BLaER1 treated with 17β-estradiol and CSF1 and Interleukin-3, amounts not matched to agents 10 nM and 100 nM (cell line): ENCODE measurements at regions not wholly inside any gene's neighbourhood (a gene's known extent, or its start where the extent isn't known, plus 50 kb on each side); places are given as distances from the start of the nearest gene placed in this dataset.
A peak's percentile ranks its signal among the peaks of the same experiment; 100 is the strongest.
"Not testable (repeated sequence)": the region's sequence is repeated elsewhere in the genome, so short reads cannot be mapped to it uniquely, and the experiment has no call there.

Experiments
- H3K27ac ChIP-seq, 11 experiments: shearing (Covaris generic); formaldehyde crosslinking; 2 replicates each; pipeline ENCODE4 v1.8.1; 2022
- H3K27me3 ChIP-seq, 11 experiments: shearing (Covaris generic); formaldehyde crosslinking; 2 replicates each; pipeline ENCODE4 v1.8.1; 2022
- H3K36me3 ChIP-seq, 11 experiments: shearing (Covaris generic); formaldehyde crosslinking; 2 replicates each; pipeline ENCODE4 v1.8.1; 2022
- H3K4me1 ChIP-seq, 10 experiments: shearing (Covaris generic); formaldehyde crosslinking; 2 replicates each; pipeline ENCODE4 v1.8.1; 2022
- H3K4me2 ChIP-seq, 11 experiments: shearing (Covaris generic); formaldehyde crosslinking; 2 replicates each; pipeline ENCODE4 v1.8.1; 2022
- H3K4me3 ChIP-seq, 10 experiments: shearing (Covaris generic); formaldehyde crosslinking; 2 replicates each; pipeline ENCODE4 v1.8.1; 2022
- H3K9ac ChIP-seq, 11 experiments: shearing (Covaris generic); formaldehyde crosslinking; 2 replicates each; pipeline ENCODE4 v1.8.1; 2022
- H3K9me3 ChIP-seq, 11 experiments: shearing (Covaris generic); formaldehyde crosslinking; replicated peaks in 1 of 11; 2 replicates each; pipeline ENCODE4 v1.8.1; 2022
- H4K20me1 ChIP-seq, 11 experiments: shearing (Covaris generic); formaldehyde crosslinking; 2 replicates each; pipeline ENCODE4 v1.8.1; 2022
- Cebpa-rat ChIP-seq, 11 experiments: shearing (Covaris generic); IDR thresholded peaks; 2 replicates each; pipeline ENCODE4 v1.8.1; 2022

DNA sequence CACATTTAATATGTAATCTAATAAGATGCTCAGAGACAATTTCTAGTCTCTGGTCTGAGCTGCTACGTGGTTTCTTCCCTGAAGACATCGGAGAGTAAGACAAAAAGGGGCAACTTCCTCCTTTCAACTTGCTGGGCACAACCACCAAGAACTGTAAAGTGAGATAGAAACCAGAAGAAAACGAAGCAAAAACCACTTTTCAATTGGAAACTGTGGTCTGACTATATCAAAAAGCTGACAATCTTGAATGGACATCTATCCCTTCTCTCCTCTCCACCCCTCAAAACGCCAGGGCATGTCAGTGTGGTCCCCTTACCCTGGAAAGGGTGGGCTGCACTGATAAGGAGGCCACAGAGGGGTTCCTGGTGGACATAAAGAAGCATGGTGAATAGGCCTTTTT is 269.1 kb downstream of the CD83 start:
- Histone ChIP-seq H3K36me3 (no peaks in the 10 kb centered on the region), H3K27me3 (no peaks in the 10 kb centered on the region), H3K4me3 (no peak overlapping the region), H3K9me3 (peaks cover 0 to 10% (median 0%) of the 10 kb centered on the region in 11 experiments; a peak in 1 of 22 replicates), H4K20me1 (no peaks in the 10 kb centered on the region), H3K4me1 (peaks cover 0 to 31% (median 19%) of the 10 kb centered on the region in 10 experiments; a peak in 16 of 20 replicates), H3K4me2 (peak overlapping the region in 6 of 11 experiments; percentile 1 to 56 (median 13); a peak in 7 of 22 replicates), H3K27ac (no peak overlapping the region), H3K9ac (no peak overlapping the region)
- no peak for TF ChIP-seq Cebpa-rat (IDR thresholded peaks at IDR 0.05)

- Histone ChIP-seq H3K4me3 (no peak overlapping the region), H3K9ac (no peak overlapping the region), H3K9me3 (no peaks in the 10 kb centered on the region; a peak in 1 of 22 replicates), H3K4me1 (peaks cover 0 to 16% (median 5%) of the 10 kb centered on the region in 10 experiments; a peak in 7 of 20 replicates), H3K27ac (no peak overlapping the region), H4K20me1 (no peaks in the 10 kb centered on the region), H3K27me3 (no peaks in the 10 kb centered on the region), H3K36me3 (no peaks in the 10 kb centered on the region), H3K4me2 (no peak overlapping the region)
- no peak for TF ChIP-seq Cebpa-rat (IDR thresholded peaks at IDR 0.05)
Observed at GRCh38 chr6:14388371-14388770, 270.8 kb downstream of the CD83 start.

DNA sequence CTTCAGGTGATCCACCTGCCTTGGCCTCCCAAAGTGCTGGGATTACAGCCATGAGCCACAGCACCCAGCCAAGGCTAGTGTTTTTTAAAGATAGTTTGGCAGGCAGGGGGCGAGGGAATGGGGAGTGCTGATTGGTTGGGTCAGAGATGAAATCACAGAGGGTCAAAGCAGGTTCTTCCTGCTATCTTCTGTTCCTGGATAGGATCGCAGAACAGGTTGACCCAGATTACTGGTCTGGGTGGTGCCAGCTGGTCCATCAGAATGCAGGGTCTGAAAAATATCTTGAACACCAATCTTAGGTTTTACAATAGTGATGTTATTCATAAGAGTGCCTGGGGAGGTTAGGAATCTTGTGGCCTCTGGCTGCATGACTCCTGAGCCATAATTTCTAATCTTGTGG is 272.2 kb downstream of the CD83 start:
- H3K4me1 ChIP-seq, result peaks cover 0 to 13% (median 5%) of the 10 kb centered on the region in 10 experiments; a peak in 6 of 20 replicates
- not testable (repeated sequence) for H3K27me3 ChIP-seq, H3K4me3 ChIP-seq, H3K36me3 ChIP-seq, H3K27ac ChIP-seq, H4K20me1 ChIP-seq, H3K4me2 ChIP-seq, H3K9ac ChIP-seq, H3K9me3 ChIP-seq

GRCh38 chr6:14390805-14391204 is 273.2 kb downstream of the CD83 start:
- Histone ChIP-seq H3K4me3 (no peak overlapping the region), H4K20me1 (no peaks in the 10 kb centered on the region), H3K9ac (no peak overlapping the region), H3K36me3 (no peaks in the 10 kb centered on the region), H3K4me2 (no peak overlapping the region), H3K4me1 (peaks cover 0 to 16% (median 7%) of the 10 kb centered on the region in 10 experiments; a peak in 12 of 20 replicates), H3K9me3 (no peaks in the 10 kb centered on the region), H3K27me3 (no peaks in the 10 kb centered on the region), H3K27ac (no peak overlapping the region)
- no peak for TF ChIP-seq Cebpa-rat (IDR thresholded peaks at IDR 0.05)

DNA sequence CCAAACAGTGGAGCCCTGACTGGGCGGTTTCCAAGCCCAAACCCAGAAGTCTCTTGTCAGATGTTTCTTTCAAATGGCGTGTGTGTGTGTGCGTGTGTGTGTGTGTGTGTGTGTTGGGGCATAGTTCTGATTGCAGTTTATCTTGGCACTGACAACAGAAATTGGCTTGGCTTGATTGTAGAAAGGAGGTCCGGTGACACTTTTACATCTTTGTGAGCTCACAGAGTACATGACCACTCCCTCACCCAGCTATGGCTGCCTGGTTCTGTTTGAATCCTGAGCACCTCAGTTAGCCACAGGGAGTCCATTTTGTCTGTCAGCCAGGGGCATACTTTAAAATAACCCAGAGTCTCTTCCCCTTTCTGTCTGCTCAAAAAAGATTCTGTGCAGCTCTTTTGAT is 276.3 kb downstream of the CD83 start:
- TF ChIP-seq Cebpa-rat (IDR thresholded peaks at IDR 0.05), result no peak
- Histone ChIP-seq H3K4me1 (peaks cover 6 to 23% (median 15%) of the 10 kb centered on the region in 10 experiments), H3K27ac (no peak overlapping the region)

GRCh38 chr6:14396392-14396791 is 278.8 kb downstream of the CD83 start:
- Histone ChIP-seq H3K4me3 (no peak overlapping the region), H3K4me2 (no peak overlapping the region; a peak in 1 of 22 replicates), H3K9me3 (peaks cover under 1 to 16% (median 14%) of the 10 kb centered on the region in 11 experiments), H3K9ac (no peak overlapping the region), H3K27ac (no peak overlapping the region), H3K27me3 (no peaks in the 10 kb centered on the region), H3K4me1 (peaks cover 6 to 23% (median 15%) of the 10 kb centered on the region in 10 experiments), H3K36me3 (0 out of 22 replicates have a peak, but pooled peaks cover 0 to under 1% (median 0%) of the 10 kb centered on the region in 11 experiments), H4K20me1 (no peaks in the 10 kb centered on the region)
- TF ChIP-seq Cebpa-rat (IDR thresholded peaks at IDR 0.05), result no peak

More for the DNA sequence above, 276.3 kb downstream of the CD83 start:
- Histone ChIP-seq H3K4me2 (no peak overlapping the region), H3K9me3 (no peaks in the 10 kb centered on the region), H3K9ac (no peak overlapping the region), H4K20me1 (no peaks in the 10 kb centered on the region), H3K4me3 (no peak overlapping the region), H3K27me3 (no peaks in the 10 kb centered on the region), H3K36me3 (no peaks in the 10 kb centered on the region)

DNA sequence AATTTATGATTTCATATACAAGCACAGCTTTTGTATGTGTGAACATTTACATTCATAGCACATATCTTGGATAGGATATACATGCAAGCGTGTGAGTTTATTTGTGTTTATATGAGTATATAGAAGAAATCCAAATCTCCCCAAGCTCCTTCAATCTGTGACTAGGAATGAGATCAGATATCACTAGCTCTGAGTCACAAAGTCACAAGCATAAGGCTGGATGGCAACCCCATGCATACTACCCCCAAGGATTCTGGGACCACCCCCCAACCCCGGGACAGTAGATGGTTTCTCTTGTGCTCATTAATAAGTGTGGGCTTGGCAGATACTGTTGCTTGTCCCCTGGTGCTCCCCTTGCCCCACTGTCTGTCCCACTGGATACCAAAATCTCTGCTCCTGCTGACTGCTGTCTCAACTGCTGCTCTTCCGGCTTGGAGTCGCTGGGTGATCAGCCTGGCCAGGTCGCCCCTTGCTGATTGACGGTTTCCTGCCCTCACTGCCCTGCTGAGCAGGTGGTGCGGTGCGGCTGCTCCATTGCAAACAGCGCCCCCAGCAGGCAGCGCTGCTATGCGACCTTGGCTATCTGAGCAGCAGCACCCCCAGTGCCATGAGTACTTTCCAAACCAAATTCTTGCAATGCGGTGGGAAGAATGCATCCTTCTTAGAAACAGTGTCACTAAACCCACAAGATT is 279.4 kb downstream of the CD83 start:
- H3K9ac ChIP-seq, result no peak overlapping the region
- H3K4me3 ChIP-seq, result no peak overlapping the region
- no peak overlapping the region; a peak in 1 of 22 replicates for H3K27ac ChIP-seq
- H3K4me1 ChIP-seq, result peaks cover 6 to 23% (median 15%) of the 10 kb centered on the region in 10 experiments
- H3K36me3 ChIP-seq, result 0 out of 22 replicates have a peak, but pooled peaks cover 0 to 4% (median 0%) of the 10 kb centered on the region in 11 experiments
- no peaks in the 10 kb centered on the region for H4K20me1 ChIP-seq
- TF ChIP-seq Cebpa-rat (IDR thresholded peaks at IDR 0.05), result no peak
- H3K9me3 ChIP-seq, result peaks cover 6 to 22% (median 20%) of the 10 kb centered on the region in 11 experiments
- peak overlapping the region; percentile 28 to 78 (median 73); a peak in 20 of 22 replicates for H3K4me2 ChIP-seq
- H3K27me3 ChIP-seq, result no peaks in the 10 kb centered on the region

- no peaks in the 10 kb centered on the region for H3K27me3 ChIP-seq
- H3K4me2 ChIP-seq, result peak overlapping the region; percentile 28 to 78 (median 73); a peak in 20 of 22 replicates
Observed at GRCh38 chr6:14397518-14397901, 279.9 kb downstream of the CD83 start.

GRCh38 chr6:14398953-14399352 is 281.4 kb downstream of the CD83 start:
- TF ChIP-seq Cebpa-rat (IDR thresholded peaks at IDR 0.05), result no peak
- Histone ChIP-seq H3K4me2 (no peak overlapping the region), H3K4me3 (no peak overlapping the region), H4K20me1 (no peaks in the 10 kb centered on the region), H3K4me1 (peaks cover 6 to 23% (median 15%) of the 10 kb centered on the region in 10 experiments), H3K9ac (no peak overlapping the region), H3K27me3 (no peaks in the 10 kb centered on the region), H3K27ac (no peak overlapping the region), H3K36me3 (0 out of 22 replicates have a peak, but pooled peaks cover 0 to 4% (median 0%) of the 10 kb centered on the region in 11 experiments), H3K9me3 (peaks cover 12 to 38% (median 34%) of the 10 kb centered on the region in 11 experiments)

More at GRCh38 chr6:14397518-14397901, 279.9 kb downstream of the CD83 start:
- Histone ChIP-seq H3K27ac (no peak overlapping the region), H3K36me3 (0 out of 22 replicates have a peak, but pooled peaks cover 0 to 4% (median 0%) of the 10 kb centered on the region in 11 experiments), H3K9me3 (peaks cover 11 to 27% (median 23%) of the 10 kb centered on the region in 11 experiments), H3K9ac (no peak overlapping the region), H3K4me3 (no peak overlapping the region), H4K20me1 (no peaks in the 10 kb centered on the region), H3K4me1 (peaks cover 6 to 23% (median 15%) of the 10 kb centered on the region in 10 experiments)
- TF ChIP-seq Cebpa-rat (IDR thresholded peaks at IDR 0.05), result no peak
